SK-N-SH treated with all-trans-retinoic acid at 6 μM for 48 hours (cell line): ENCODE measurements at regions not wholly inside any gene's neighbourhood (a gene's known extent, or its start where the extent isn't known, plus 50 kb on each side); places are given as distances from the start of the nearest gene placed in this dataset.

Experiments used
- ATAC-seq: fragments of 200-7000 bp; cut with Tn5 transposase; 3 replicates; pipeline ENCODE4 v1.9.1; 2020; ENCODE audit warnings: mild to moderate bottlenecking, moderate library complexity
- ARNTL ChIP-seq: fragments of 450-650 bp; formaldehyde crosslinking; IDR thresholded peaks from 2 replicates; pipeline ENCODE4 v1.5.0; 2020; ENCODE audit warnings: low read depth, mild to moderate bottlenecking, moderate library complexity, borderline replicate concordance
- BACH2 ChIP-seq: fragments of 250-450 bp; sonication (Bioruptor Pico); IDR thresholded peaks from 2 replicates; pipeline ENCODE4 v1.9.0; 2021; ENCODE audit warnings: mild to moderate bottlenecking, borderline replicate concordance
- CSDC2 ChIP-seq: fragments of 250-450 bp; sonication (Bioruptor Pico); IDR thresholded peaks from 2 replicates; pipeline ENCODE4 v1.5.0; 2020; ENCODE audit warnings: mild to moderate bottlenecking, moderate library complexity
- CSRNP3 ChIP-seq: fragments of 250-450 bp; sonication (Bioruptor Pico); IDR thresholded peaks from 2 replicates; pipeline ENCODE4 v1.5.1; 2021; ENCODE audit warnings: mild to moderate bottlenecking, moderate library complexity
- ESRRG ChIP-seq: fragments of 250-450 bp; sonication (Bioruptor Pico); IDR thresholded peaks from 2 replicates; pipeline ENCODE4 v1.6.1; 2021; ENCODE audit warnings: mild to moderate bottlenecking
- GLIS3 ChIP-seq: fragments of 250-450 bp; sonication (Bioruptor Pico); IDR thresholded peaks from 2 replicates; pipeline ENCODE4 v1.5.0; 2020; ENCODE audit warnings: mild to moderate bottlenecking, moderate library complexity
- ISL1 ChIP-seq: fragments of 250-450 bp; sonication (Bioruptor Pico); IDR thresholded peaks from 2 replicates; pipeline ENCODE4 v2.1.2; 2022; ENCODE audit warnings: mild to moderate bottlenecking, moderate library complexity
- OSR1 ChIP-seq: fragments of 250-450 bp; sonication (Bioruptor Pico); IDR thresholded peaks from 2 replicates; pipeline ENCODE4 v1.8.0; 2022; ENCODE audit warnings: moderate library complexity, mild to moderate bottlenecking, inconsistent platforms
- POU6F1 ChIP-seq: fragments of 250-450 bp; sonication (Bioruptor Pico); IDR thresholded peaks from 2 replicates; pipeline ENCODE4 v1.8.0; 2021; ENCODE audit warnings: low read depth, mild to moderate bottlenecking, moderate library complexity, borderline replicate concordance
- PPARA ChIP-seq: fragments of 250-450 bp; sonication (Bioruptor Pico); IDR thresholded peaks from 2 replicates; pipeline ENCODE4 v1.5.0; 2020; ENCODE audit warnings: mild to moderate bottlenecking, borderline replicate concordance
- RARB ChIP-seq: fragments of 250-450 bp; sonication (Bioruptor Pico); IDR thresholded peaks from 2 replicates; pipeline ENCODE4 v1.8.0; 2021; ENCODE audit warnings: mild to moderate bottlenecking, moderate library complexity
- SNAI2 ChIP-seq: fragments of 250-450 bp; sonication (Bioruptor Pico); IDR thresholded peaks from 2 replicates; pipeline ENCODE4 v1.5.0; 2020; ENCODE audit warnings: mild to moderate bottlenecking, moderate library complexity
- TOX ChIP-seq: fragments of 250-450 bp; sonication (Bioruptor Pico); IDR thresholded peaks from 2 replicates; pipeline ENCODE4 v1.8.0; 2021; ENCODE audit warnings: mild to moderate bottlenecking, moderate library complexity, borderline replicate concordance
- TSHZ2 ChIP-seq: fragments of 250-450 bp; sonication (Bioruptor Pico); IDR thresholded peaks from 2 replicates; pipeline ENCODE4 v1.5.0; 2020; ENCODE audit warnings: mild to moderate bottlenecking, moderate library complexity
- ZC3H10 ChIP-seq: fragments of 250-450 bp; sonication (Bioruptor Pico); IDR thresholded peaks from 2 replicates; pipeline ENCODE4 v1.5.1; 2021; ENCODE audit warnings: mild to moderate bottlenecking, moderate library complexity
- ZFP3 ChIP-seq: fragments of 250-450 bp; sonication (Bioruptor Pico); IDR thresholded peaks from 2 replicates; pipeline ENCODE4 v1.5.0; 2020; ENCODE audit warnings: mild to moderate bottlenecking, moderate library complexity
- ZFP30 ChIP-seq: fragments of 450-650 bp; formaldehyde crosslinking; IDR thresholded peaks from 2 replicates; pipeline ENCODE4 v1.5.0; 2022; ENCODE audit warnings: mild to moderate bottlenecking, moderate library complexity
- ZNF565 ChIP-seq: fragments of 450-650 bp; formaldehyde crosslinking; conservative IDR thresholded peaks from 2 replicates; pipeline ENCODE4 v1.5.0; 2020; ENCODE audit warnings: low read depth, mild to moderate bottlenecking, moderate library complexity
- ZNF70 ChIP-seq: fragments of 450-650 bp; formaldehyde crosslinking; IDR thresholded peaks from 2 replicates; pipeline ENCODE4 v1.5.0; 2020; ENCODE audit warnings: mild to moderate bottlenecking, moderate library complexity
- ZNF8 ChIP-seq: fragments of 450-650 bp; formaldehyde crosslinking; IDR thresholded peaks from 2 replicates; pipeline ENCODE4 v1.5.0; 2020; ENCODE audit warnings: mild to moderate bottlenecking, moderate library complexity
- TF ChIP-seq, protein P1 (sequence below): fragments of 250-450 bp; sonication (Bioruptor Pico); IDR thresholded peaks from 2 replicates; pipeline ENCODE4 v1.8.0; 2020; ENCODE audit warnings: mild to moderate bottlenecking, moderate library complexity, borderline replicate concordance
- TF ChIP-seq, protein P2 (sequence below): fragments of 250-450 bp; sonication (Bioruptor Pico); IDR thresholded peaks from 2 replicates; pipeline ENCODE4 v1.5.1; 2020; ENCODE audit warnings: low read depth, mild to moderate bottlenecking, moderate library complexity

DNA sequence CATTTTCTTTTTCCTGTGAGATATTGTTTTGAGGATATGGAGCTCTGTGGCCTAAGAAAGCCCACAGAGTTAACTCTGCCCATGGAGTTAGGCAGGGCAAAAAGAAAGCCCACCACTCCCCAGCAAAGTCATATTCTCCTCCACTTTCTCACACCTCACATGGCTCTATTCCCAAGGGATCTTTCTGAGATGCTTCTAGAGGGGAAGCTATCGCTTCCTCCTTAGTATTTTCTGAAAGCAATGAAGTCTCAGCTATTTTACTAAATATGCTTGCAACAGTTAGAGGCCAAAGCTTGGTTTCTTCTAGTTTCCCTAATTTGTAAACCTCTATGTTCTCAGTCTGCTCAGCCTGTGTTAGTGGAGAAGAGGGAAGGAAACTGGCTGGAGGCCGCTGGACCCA is 80.3 kb upstream of the EOMES start (continued):
- TF ChIP-seq, protein P1, sequence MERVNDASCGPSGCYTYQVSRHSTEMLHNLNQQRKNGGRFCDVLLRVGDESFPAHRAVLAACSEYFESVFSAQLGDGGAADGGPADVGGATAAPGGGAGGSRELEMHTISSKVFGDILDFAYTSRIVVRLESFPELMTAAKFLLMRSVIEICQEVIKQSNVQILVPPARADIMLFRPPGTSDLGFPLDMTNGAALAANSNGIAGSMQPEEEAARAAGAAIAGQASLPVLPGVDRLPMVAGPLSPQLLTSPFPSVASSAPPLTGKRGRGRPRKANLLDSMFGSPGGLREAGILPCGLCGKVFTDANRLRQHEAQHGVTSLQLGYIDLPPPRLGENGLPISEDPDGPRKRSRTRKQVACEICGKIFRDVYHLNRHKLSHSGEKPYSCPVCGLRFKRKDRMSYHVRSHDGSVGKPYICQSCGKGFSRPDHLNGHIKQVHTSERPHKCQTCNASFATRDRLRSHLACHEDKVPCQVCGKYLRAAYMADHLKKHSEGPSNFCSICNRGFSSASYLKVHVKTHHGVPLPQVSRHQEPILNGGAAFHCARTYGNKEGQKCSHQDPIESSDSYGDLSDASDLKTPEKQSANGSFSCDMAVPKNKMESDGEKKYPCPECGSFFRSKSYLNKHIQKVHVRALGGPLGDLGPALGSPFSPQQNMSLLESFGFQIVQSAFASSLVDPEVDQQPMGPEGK: no peak
- TF ChIP-seq ZNF70 (CRISPR knock-in tag) (no peak), ZNF8 (CRISPR knock-in tag) (no peak), GLIS3 (CRISPR knock-in tag) (no peak), OSR1 (CRISPR knock-in tag) (no peak), CSDC2 (CRISPR knock-in tag) (no peak), RARB (no peak), ZC3H10 (CRISPR knock-in tag) (no peak), BACH2 (CRISPR knock-in tag) (no peak)
- TF ChIP-seq, all 23 proteins: peak for 0

GRCh38 chr3:27802849-27803248 is 80.7 kb upstream of the EOMES start:
- no peak for ATAC-seq
- no peak for TF ChIP-seq CSDC2 (CRISPR knock-in tag)
- TF ChIP-seq ISL1 (CRISPR knock-in tag): no peak
- no peak for TF ChIP-seq ZNF8 (CRISPR knock-in tag)
- TF ChIP-seq, protein P1: no peak
- no peak for TF ChIP-seq SNAI2
- no peak for TF ChIP-seq ZFP3 (CRISPR knock-in tag)
- TF ChIP-seq PPARA (CRISPR knock-in tag): no peak
- no peak for TF ChIP-seq CSRNP3 (CRISPR knock-in tag)
- TF ChIP-seq POU6F1 (CRISPR knock-in tag): no peak
- TF ChIP-seq ZNF565 (CRISPR knock-in tag): no peak
- TF ChIP-seq ZFP30 (CRISPR knock-in tag): no peak
- TF ChIP-seq TSHZ2: no peak

GRCh38 chr3:27805282-27805681 is 83.2 kb upstream of the EOMES start:
- ATAC-seq: no peak
- no peak for TF ChIP-seq ZC3H10 (CRISPR knock-in tag)
- no peak for TF ChIP-seq OSR1 (CRISPR knock-in tag)
- no peak for TF ChIP-seq GLIS3 (CRISPR knock-in tag)
- TF ChIP-seq, protein P1: no peak
- no peak for TF ChIP-seq ESRRG (CRISPR knock-in tag)
- TF ChIP-seq SNAI2: no peak
- TF ChIP-seq, protein P2, sequence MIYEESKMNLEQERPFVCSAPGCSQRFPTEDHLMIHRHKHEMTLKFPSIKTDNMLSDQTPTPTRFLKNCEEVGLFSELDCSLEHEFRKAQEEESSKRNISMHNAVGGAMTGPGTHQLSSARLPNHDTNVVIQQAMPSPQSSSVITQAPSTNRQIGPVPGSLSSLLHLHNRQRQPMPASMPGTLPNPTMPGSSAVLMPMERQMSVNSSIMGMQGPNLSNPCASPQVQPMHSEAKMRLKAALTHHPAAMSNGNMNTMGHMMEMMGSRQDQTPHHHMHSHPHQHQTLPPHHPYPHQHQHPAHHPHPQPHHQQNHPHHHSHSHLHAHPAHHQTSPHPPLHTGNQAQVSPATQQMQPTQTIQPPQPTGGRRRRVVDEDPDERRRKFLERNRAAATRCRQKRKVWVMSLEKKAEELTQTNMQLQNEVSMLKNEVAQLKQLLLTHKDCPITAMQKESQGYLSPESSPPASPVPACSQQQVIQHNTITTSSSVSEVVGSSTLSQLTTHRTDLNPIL: no peak
- TF ChIP-seq TOX: no peak
- TF ChIP-seq ZFP3 (CRISPR knock-in tag): no peak
- no peak for TF ChIP-seq ARNTL (CRISPR knock-in tag)
- TF ChIP-seq ZNF70 (CRISPR knock-in tag): no peak
- TF ChIP-seq PPARA (CRISPR knock-in tag): no peak
